ENCODE measurements at regions not wholly inside any gene's neighbourhood (a gene's known extent, or its start where the extent isn't known, plus 50 kb on each side); places are given as distances from the start of the nearest gene placed in this dataset.
"Not testable (repeated sequence)": the region's sequence is repeated elsewhere in the genome, so short reads cannot be mapped to it uniquely, and the experiment has no call there.

- no peak overlapping the region for H3K4me3 ChIP-seq (ENCODE audit: severe bottlenecking)
- H3K9me3 ChIP-seq (ENCODE audit: severe bottlenecking), result peaks cover 14% of the 10 kb centered on the region
- TF ChIP-seq CTCF (IDR thresholded peaks at IDR 0.05; ENCODE audit: poor library complexity, severe bottlenecking), result no peak
- H3K27ac ChIP-seq (ENCODE audit: poor library complexity, severe bottlenecking), result no peak overlapping the region
- DNase-seq (ENCODE audit: low spot score) (no peak), ATAC-seq (ENCODE audit: low read depth) (no peak)
- no peaks in the 10 kb centered on the region for H3K36me3 ChIP-seq (ENCODE audit: low read depth)
- no peaks in the 10 kb centered on the region for H3K4me1 ChIP-seq (ENCODE audit: insufficient read depth, poor library complexity, severe bottlenecking)
- H3K27me3 ChIP-seq (ENCODE audit: insufficient read depth, poor library complexity, severe bottlenecking), result no peaks in the 10 kb centered on the region
Observed at GRCh38 chr9:40927260-40927631, 201.2 kb downstream of the FOXD4L6 start.

GRCh38 chr9:40926404-40927259 is 201.8 kb downstream of the FOXD4L6 start:
- no peak overlapping the region for H3K27ac ChIP-seq (ENCODE audit: poor library complexity, severe bottlenecking)
- DNase-seq (ENCODE audit: low spot score) (no peak), ATAC-seq (ENCODE audit: low read depth) (no peak)
- no peaks in the 10 kb centered on the region for H3K4me1 ChIP-seq (ENCODE audit: insufficient read depth, poor library complexity, severe bottlenecking)
- no peak overlapping the region for H3K4me3 ChIP-seq (ENCODE audit: severe bottlenecking)
- TF ChIP-seq CTCF (IDR thresholded peaks at IDR 0.05; ENCODE audit: poor library complexity, severe bottlenecking), result no peak
- peaks cover 14% of the 10 kb centered on the region for H3K9me3 ChIP-seq (ENCODE audit: severe bottlenecking)
- no peaks in the 10 kb centered on the region for H3K27me3 ChIP-seq (ENCODE audit: insufficient read depth, poor library complexity, severe bottlenecking)
- no peaks in the 10 kb centered on the region for H3K36me3 ChIP-seq (ENCODE audit: low read depth)

GRCh38 chr9:40925149-40925548 is 203.3 kb downstream of the FOXD4L6 start:
- Histone ChIP-seq H3K36me3 (ENCODE audit: low read depth) (no peaks in the 10 kb centered on the region), H3K9me3 (ENCODE audit: severe bottlenecking) (peaks cover 14% of the 10 kb centered on the region), H3K27me3 (ENCODE audit: insufficient read depth, poor library complexity, severe bottlenecking) (no peaks in the 10 kb centered on the region), H3K4me1 (ENCODE audit: insufficient read depth, poor library complexity, severe bottlenecking) (no peaks in the 10 kb centered on the region), H3K27ac (ENCODE audit: poor library complexity, severe bottlenecking) (no peak overlapping the region), H3K4me3 (ENCODE audit: severe bottlenecking) (no peak overlapping the region)
- TF ChIP-seq CTCF (IDR thresholded peaks at IDR 0.05; ENCODE audit: poor library complexity, severe bottlenecking), result no peak
- DNase-seq (ENCODE audit: low spot score), result no peak
- no peak for ATAC-seq (ENCODE audit: low read depth)

- not testable (repeated sequence) for H3K9me3 ChIP-seq (ENCODE audit: severe bottlenecking); DNase-seq (ENCODE audit: low spot score); H3K36me3 ChIP-seq (ENCODE audit: low read depth); H3K27ac ChIP-seq (ENCODE audit: poor library complexity, severe bottlenecking); H3K4me1 ChIP-seq (ENCODE audit: insufficient read depth, poor library complexity, severe bottlenecking); ATAC-seq (ENCODE audit: low read depth); H3K4me3 ChIP-seq (ENCODE audit: severe bottlenecking); H3K27me3 ChIP-seq (ENCODE audit: insufficient read depth, poor library complexity, severe bottlenecking)
Observed at GRCh38 chr9:40916399-40916783, 212.1 kb downstream of the FOXD4L6 start.

- not testable (repeated sequence) for H3K36me3 ChIP-seq (ENCODE audit: low read depth); H3K27me3 ChIP-seq (ENCODE audit: insufficient read depth, poor library complexity, severe bottlenecking); ATAC-seq (ENCODE audit: low read depth); H3K27ac ChIP-seq (ENCODE audit: poor library complexity, severe bottlenecking); DNase-seq (ENCODE audit: low spot score); H3K4me3 ChIP-seq (ENCODE audit: severe bottlenecking); H3K9me3 ChIP-seq (ENCODE audit: severe bottlenecking); H3K4me1 ChIP-seq (ENCODE audit: insufficient read depth, poor library complexity, severe bottlenecking)
Observed at GRCh38 chr9:40915660-40916398, 212.7 kb downstream of the FOXD4L6 start.
